Adrenal gland (tissue), 5 donors: ENCODE measurements at regions not wholly inside any gene's neighbourhood (a gene's known extent, or its start where the extent isn't known, plus 50 kb on each side); places are given as distances from the start of the nearest gene placed in this dataset.

Source experiments
- CTCF ChIP-seq, 6 experiments: fragments of 450-650 bp in 4 of 6; fragments of 200-600 bp in 2 of 6; sonication (generic) in 1 of 6; IDR thresholded peaks; 1 replicate in 5 of 6; 2 replicates in 1 of 6; pipeline versions ENCODE4 v1.5.1 to v1.8.0; 2016 to 2021; ENCODE audit warnings: antibody characterized with exemption in 6 of 6, mild to moderate bottlenecking in 2 of 6, moderate library complexity in 1 of 6
- POLR2A ChIP-seq, 2 donors: fragments of 450-650 bp; IDR thresholded peaks; one replicate each; pipeline ENCODE4 v1.6.1; 2017; ENCODE audit warnings: antibody characterized with exemption in 2 of 2, mild to moderate bottlenecking in 2 of 2, moderate library complexity in 1 of 2
- donor health status: DM: no; HTN: no; CAD: no.

- no peak for TF ChIP-seq CTCF (IDR thresholded peaks at IDR 0.05)
- TF ChIP-seq POLR2A (IDR thresholded peaks at IDR 0.05) = no peak
Measured at GRCh38 chrX:74111245-74111644, 192.7 kb upstream of the ZCCHC13 start.
